ENCODE measurements at regions not wholly inside any gene's neighbourhood (a gene's known extent, or its start where the extent isn't known, plus 50 kb on each side); places are given as distances from the start of the nearest gene placed in this dataset.
"Not testable (repeated sequence)": the region's sequence is repeated elsewhere in the genome, so short reads cannot be mapped to it uniquely, and the experiment has no call there.

- DNase-seq, H3K4me3 Mint-ChIP-seq: not testable (repeated sequence)
- WGBS (ENCODE audit: insufficient coverage) = no CpG with 5 or more reads among the region's 9 CpGs
These were observed 126.8 kb downstream of the TNFRSF13B start for GRCh38 chr17:16845098-16845497.

GRCh38 chr17:16844669-16845068 is 127.2 kb downstream of the TNFRSF13B start:
- no CpG with 5 or more reads among the region's 6 CpGs for WGBS (ENCODE audit: insufficient coverage)
- H3K36me3 ChIP-seq (replicated peaks in 1 of 2; ENCODE audit: control insufficient read depth in 1 of 2, insufficient read depth in 2 of 2, low read length in 2 of 2); H3K4me3 Mint-ChIP-seq; H4K20me1 ChIP-seq (ENCODE audit: insufficient read depth, low read length); H2AFZ ChIP-seq (ENCODE audit: insufficient read depth, low read depth, low read length, poor library complexity, severe bottlenecking); H3K79me2 ChIP-seq (ENCODE audit: insufficient read depth, low read length); H3K4me3 ChIP-seq (replicated peaks in 1 of 3; ENCODE audit: low read depth in 2 of 3, low read length in 3 of 3); H3K4me1 Mint-ChIP-seq; H3K36me3 Mint-ChIP-seq; H3K4me2 ChIP-seq (replicated peaks; ENCODE audit: extremely low read depth, low read length, poor library complexity, severe bottlenecking); H3K4me1 ChIP-seq (ENCODE audit: control insufficient read depth in 1 of 2, insufficient read depth in 2 of 2, low read length in 2 of 2); H3K9ac ChIP-seq (ENCODE audit: insufficient read depth, low read length, poor library complexity, severe bottlenecking); DNase-seq; H3K27me3 Mint-ChIP-seq (ENCODE audit: low read depth in 3 of 3); H3K27me3 ChIP-seq (ENCODE audit: control insufficient read depth in 2 of 2, insufficient read depth in 2 of 2, low read length in 2 of 2); H3K9me3 Mint-ChIP-seq; intact Hi-C loops (cut with micrococcal nuclease); H3K9me3 ChIP-seq (replicated peaks in 1 of 2; ENCODE audit: control insufficient read depth in 1 of 2, insufficient read depth in 1 of 2, low read length in 2 of 2); H3K27ac ChIP-seq (ENCODE audit: low read depth in 1 of 2, low read length in 2 of 2); H3K27ac Mint-ChIP-seq: not testable (repeated sequence)

More at GRCh38 chr17:16845098-16845497, 126.8 kb downstream of the TNFRSF13B start:
- H3K27me3 Mint-ChIP-seq (ENCODE audit: low read depth in 3 of 3); H4K20me1 ChIP-seq (ENCODE audit: insufficient read depth, low read length); intact Hi-C loops (cut with micrococcal nuclease); H3K4me2 ChIP-seq (replicated peaks; ENCODE audit: extremely low read depth, low read length, poor library complexity, severe bottlenecking); H3K27ac ChIP-seq (ENCODE audit: low read depth in 1 of 2, low read length in 2 of 2); H3K4me1 Mint-ChIP-seq; H3K36me3 Mint-ChIP-seq; H3K79me2 ChIP-seq (ENCODE audit: insufficient read depth, low read length); H3K9me3 Mint-ChIP-seq; H3K9me3 ChIP-seq (replicated peaks in 1 of 2; ENCODE audit: control insufficient read depth in 1 of 2, insufficient read depth in 1 of 2, low read length in 2 of 2); H3K4me1 ChIP-seq (ENCODE audit: control insufficient read depth in 1 of 2, insufficient read depth in 2 of 2, low read length in 2 of 2); H3K27me3 ChIP-seq (ENCODE audit: control insufficient read depth in 2 of 2, insufficient read depth in 2 of 2, low read length in 2 of 2); H2AFZ ChIP-seq (ENCODE audit: insufficient read depth, low read depth, low read length, poor library complexity, severe bottlenecking); H3K4me3 ChIP-seq (replicated peaks in 1 of 3; ENCODE audit: low read depth in 2 of 3, low read length in 3 of 3); H3K9ac ChIP-seq (ENCODE audit: insufficient read depth, low read length, poor library complexity, severe bottlenecking); H3K27ac Mint-ChIP-seq; H3K36me3 ChIP-seq (replicated peaks in 1 of 2; ENCODE audit: control insufficient read depth in 1 of 2, insufficient read depth in 2 of 2, low read length in 2 of 2): not testable (repeated sequence)

GRCh38 chr17:16843511-16843910 is 128.4 kb downstream of the TNFRSF13B start:
- H3K79me2 ChIP-seq (ENCODE audit: insufficient read depth, low read length); H2AFZ ChIP-seq (ENCODE audit: insufficient read depth, low read depth, low read length, poor library complexity, severe bottlenecking); H3K36me3 Mint-ChIP-seq; H3K27ac Mint-ChIP-seq; H3K27ac ChIP-seq (ENCODE audit: low read depth in 1 of 2, low read length in 2 of 2); DNase-seq; H3K36me3 ChIP-seq (replicated peaks in 1 of 2; ENCODE audit: control insufficient read depth in 1 of 2, insufficient read depth in 2 of 2, low read length in 2 of 2); H3K9me3 ChIP-seq (replicated peaks in 1 of 2; ENCODE audit: control insufficient read depth in 1 of 2, insufficient read depth in 1 of 2, low read length in 2 of 2); H3K4me2 ChIP-seq (replicated peaks; ENCODE audit: extremely low read depth, low read length, poor library complexity, severe bottlenecking); H3K27me3 ChIP-seq (ENCODE audit: control insufficient read depth in 2 of 2, insufficient read depth in 2 of 2, low read length in 2 of 2); H4K20me1 ChIP-seq (ENCODE audit: insufficient read depth, low read length); H3K9ac ChIP-seq (ENCODE audit: insufficient read depth, low read length, poor library complexity, severe bottlenecking); H3K9me3 Mint-ChIP-seq; H3K27me3 Mint-ChIP-seq (ENCODE audit: low read depth in 3 of 3); H3K4me3 Mint-ChIP-seq; intact Hi-C loops (cut with micrococcal nuclease); H3K4me1 ChIP-seq (ENCODE audit: control insufficient read depth in 1 of 2, insufficient read depth in 2 of 2, low read length in 2 of 2); H3K4me3 ChIP-seq (replicated peaks in 1 of 3; ENCODE audit: low read depth in 2 of 3, low read length in 3 of 3); H3K4me1 Mint-ChIP-seq: not testable (repeated sequence)
- WGBS (ENCODE audit: insufficient coverage) = no CpG with 5 or more reads among the region's 7 CpGs

- H3K4me1 Mint-ChIP-seq; H3K4me3 Mint-ChIP-seq; H3K36me3 ChIP-seq (replicated peaks in 1 of 2; ENCODE audit: control insufficient read depth in 1 of 2, insufficient read depth in 2 of 2, low read length in 2 of 2); H3K4me2 ChIP-seq (replicated peaks; ENCODE audit: extremely low read depth, low read length, poor library complexity, severe bottlenecking); intact Hi-C loops (cut with micrococcal nuclease); H2AFZ ChIP-seq (ENCODE audit: insufficient read depth, low read depth, low read length, poor library complexity, severe bottlenecking); H3K4me3 ChIP-seq (replicated peaks in 1 of 3; ENCODE audit: low read depth in 2 of 3, low read length in 3 of 3); H3K79me2 ChIP-seq (ENCODE audit: insufficient read depth, low read length); H3K4me1 ChIP-seq (ENCODE audit: control insufficient read depth in 1 of 2, insufficient read depth in 2 of 2, low read length in 2 of 2); H3K9me3 ChIP-seq (replicated peaks in 1 of 2; ENCODE audit: control insufficient read depth in 1 of 2, insufficient read depth in 1 of 2, low read length in 2 of 2); DNase-seq; H3K27me3 ChIP-seq (ENCODE audit: control insufficient read depth in 2 of 2, insufficient read depth in 2 of 2, low read length in 2 of 2); H3K27ac ChIP-seq (ENCODE audit: low read depth in 1 of 2, low read length in 2 of 2); H3K27ac Mint-ChIP-seq; H3K9ac ChIP-seq (ENCODE audit: insufficient read depth, low read length, poor library complexity, severe bottlenecking); H3K27me3 Mint-ChIP-seq (ENCODE audit: low read depth in 3 of 3); H3K9me3 Mint-ChIP-seq; H4K20me1 ChIP-seq (ENCODE audit: insufficient read depth, low read length); H3K36me3 Mint-ChIP-seq: not testable (repeated sequence)
- no CpG with 5 or more reads among the region's 6 CpGs for WGBS (ENCODE audit: insufficient coverage)
These were observed 129.6 kb downstream of the TNFRSF13B start for GRCh38 chr17:16842346-16842745.

Measured in CD14-positive monocyte (primary cell).